ENCODE measurements at regions not wholly inside any gene's neighbourhood (a gene's known extent, or its start where the extent isn't known, plus 50 kb on each side); places are given as distances from the start of the nearest gene placed in this dataset.

DNA sequence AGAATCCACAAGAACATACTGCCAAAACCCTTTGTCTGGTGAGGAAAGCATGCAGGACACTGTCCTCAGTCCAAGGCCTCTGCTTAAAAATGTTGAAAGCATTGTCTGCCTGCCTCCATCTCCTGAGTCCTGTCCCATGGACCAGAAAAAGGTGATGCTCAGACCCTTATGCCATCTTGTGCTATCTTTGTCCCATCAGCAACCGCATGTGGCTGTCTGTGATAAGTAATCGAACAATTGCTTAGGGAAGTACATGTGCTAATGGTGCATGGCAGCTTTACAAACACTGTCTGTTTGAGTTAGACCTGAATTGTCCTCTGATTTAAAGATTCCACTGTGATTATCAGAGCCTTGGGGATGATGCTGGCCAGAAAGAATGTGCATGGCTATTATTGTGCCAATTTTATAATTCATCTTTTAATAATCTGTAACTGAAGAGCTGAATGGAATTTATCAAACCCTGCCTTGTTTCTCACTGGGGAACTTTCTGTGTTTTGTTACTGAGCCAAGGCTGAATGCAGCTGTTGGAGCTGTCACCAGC lies 177.5 kb downstream of the DACT1 start:
- no peak for DNase-seq

DNA sequence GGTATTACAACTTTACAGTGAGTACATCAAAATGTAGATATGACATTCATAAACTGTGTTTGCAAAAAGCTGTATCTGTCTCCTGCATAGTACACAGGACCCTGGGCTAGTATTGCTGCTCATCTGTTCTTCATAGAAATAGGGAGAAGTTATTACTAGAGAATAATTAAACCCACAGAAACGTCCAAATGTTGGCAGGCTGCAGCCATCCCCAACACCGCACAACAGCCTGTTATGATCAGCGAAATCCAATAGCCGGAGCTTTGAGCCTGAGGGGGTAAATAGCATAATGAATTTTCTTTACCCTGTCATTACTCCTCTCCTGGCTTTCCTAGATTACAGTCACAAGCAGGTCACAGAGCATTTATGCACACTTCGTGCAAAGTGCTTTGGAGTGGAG lies 178.0 kb downstream of the DACT1 start:
- no peak for DNase-seq

DNA sequence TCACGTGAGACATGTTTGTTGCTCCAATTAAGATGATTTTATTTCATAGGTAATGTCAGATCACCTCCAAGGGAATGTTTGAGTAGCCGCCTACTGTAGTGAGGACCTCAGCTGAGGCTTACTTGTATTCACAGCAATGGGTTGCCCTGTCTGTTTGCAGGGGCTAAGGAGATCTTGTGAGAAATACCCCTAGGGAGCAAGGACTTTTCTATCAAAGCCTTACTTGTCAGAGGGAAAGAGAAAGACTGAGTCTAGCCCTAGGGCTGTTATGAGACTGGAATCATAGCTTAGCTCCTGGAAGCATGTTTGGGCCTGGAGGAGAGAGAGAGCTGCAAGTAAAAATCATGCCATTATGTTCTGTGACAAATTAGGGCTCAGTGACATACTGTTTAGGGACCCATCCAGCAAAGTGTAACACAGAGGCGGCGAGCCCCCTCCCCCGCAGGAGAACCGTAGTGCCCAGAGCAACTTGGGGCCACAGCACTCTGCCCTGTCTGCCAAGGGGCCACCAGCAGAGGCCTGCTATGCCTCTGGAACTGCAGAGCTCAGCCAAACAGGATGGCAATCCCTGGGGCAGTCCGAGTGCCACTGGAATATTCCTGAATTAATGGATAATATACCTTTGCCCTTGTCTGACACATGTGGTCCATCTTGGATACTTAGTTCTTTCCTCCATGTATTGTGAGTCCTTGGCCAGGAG lies 178.8 kb downstream of the DACT1 start:
- no peak for DNase-seq

DNA sequence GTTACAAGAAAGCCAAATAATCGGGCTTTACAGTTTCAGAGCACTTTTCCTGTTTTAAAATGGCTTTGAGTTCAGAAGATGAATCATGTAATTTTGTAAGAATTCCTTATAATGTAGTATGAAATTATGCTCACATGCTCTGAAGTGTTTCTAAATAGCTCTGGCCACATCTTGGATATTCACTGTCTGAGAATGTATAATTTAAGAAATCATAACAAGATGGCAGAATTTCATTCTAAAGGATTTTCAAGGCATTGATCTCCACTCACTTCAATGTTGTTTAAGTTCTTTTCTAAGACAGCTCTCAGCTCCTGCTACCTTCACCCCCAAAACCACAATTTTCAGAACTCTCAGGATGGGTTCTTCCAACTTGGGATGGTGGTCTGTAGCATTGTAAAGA lies 180.1 kb downstream of the DACT1 start:
- no peak for DNase-seq

DNA sequence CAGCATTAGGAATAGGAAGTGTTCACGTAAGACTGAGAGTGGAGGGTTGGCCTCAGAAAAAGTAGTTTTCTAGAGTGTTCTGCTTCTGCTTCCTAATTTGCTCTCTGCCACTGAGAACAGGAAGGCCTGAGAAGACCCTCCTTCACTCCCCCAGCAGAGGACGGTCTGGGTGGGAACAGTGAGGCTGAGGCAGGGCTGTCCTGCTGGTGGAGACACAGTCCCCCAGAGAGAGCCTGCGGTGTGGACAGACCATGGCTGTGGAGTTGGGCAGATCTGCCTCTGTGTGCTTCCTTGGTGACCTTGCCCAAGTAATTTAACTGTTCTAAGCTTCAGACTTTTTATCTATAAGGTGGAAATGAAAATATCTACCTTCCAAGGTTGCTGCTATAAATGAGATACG lies 182.3 kb downstream of the DACT1 start:
- DNase-seq: no peak

DNA sequence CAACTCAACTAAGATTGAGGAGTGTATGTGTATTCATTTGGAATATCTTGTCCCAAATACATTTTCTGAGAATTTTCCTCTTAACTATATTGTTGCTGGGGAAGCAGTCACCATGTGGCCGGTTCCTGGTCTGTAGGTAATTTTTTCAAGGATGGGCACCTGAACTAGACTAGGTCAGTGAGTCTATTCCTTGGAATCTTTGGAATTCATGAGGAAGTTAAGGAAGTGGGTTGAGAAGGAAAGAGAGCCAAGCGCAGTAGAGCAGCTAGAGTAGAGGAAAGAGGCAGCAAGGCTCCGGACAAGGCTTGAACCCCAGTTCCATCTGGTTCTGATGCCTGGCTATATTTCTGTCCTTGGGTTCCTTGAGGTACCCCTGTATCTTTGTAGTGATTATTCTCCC lies 183.7 kb downstream of the DACT1 start:
- no peak for DNase-seq

DNA sequence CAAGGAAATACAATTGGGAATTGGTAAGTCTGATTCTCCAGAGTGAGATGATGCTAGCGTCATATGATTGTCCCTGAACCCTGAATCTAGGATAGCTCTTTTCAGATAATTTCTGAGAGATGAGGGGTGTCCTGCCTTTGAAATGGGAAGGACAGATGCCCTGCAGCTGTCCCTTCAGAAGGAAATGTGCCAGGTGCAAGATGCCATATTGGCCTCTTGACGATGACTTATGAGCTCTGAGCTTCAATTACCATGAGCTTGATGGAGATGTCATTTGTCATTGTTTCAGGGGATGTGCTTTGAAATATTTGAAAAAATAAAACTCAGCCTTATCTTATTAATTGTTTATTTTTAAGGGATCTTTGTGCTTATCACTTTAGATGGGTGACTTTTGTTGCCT lies 185.1 kb downstream of the DACT1 start:
- no peak for DNase-seq

DNA sequence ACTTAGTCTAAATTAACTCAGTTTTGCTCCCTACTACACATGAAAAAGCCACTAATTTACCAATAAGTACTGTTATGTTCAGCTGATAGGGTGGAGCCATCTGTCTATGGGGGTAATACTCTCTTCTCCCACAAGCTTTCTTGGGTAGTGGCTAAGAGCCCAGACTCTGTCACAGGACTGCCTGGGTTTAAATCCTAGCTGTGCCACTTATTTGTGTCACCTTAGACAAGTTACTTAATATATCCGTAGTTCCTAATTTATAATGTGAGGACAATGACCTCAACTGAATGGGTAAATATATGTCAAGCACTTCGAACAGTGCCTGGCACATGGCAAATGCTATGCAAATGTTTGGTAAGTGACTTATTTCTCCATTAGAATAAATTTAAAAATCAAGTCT lies 185.6 kb downstream of the DACT1 start:
- no peak for DNase-seq

DNA sequence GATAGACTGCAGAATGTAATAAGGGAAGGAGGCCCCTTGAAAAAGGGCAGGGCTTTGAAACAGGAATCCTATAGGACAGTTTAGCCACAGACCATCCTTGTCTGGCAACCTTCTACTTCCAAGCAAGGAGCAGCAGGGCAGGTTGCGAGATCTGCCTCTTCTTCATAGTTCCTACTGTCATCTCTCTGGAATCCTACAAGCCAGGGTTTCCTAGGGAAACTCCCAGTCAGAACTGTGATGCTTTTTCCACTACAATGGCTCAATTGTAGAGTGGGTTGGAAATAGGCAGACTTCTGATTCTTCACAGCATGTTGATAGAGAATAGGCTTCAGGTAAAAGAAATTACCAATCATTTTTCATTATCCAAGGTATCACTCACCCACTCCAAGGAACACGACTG lies 186.3 kb downstream of the DACT1 start:
- DNase-seq: no peak

DNA sequence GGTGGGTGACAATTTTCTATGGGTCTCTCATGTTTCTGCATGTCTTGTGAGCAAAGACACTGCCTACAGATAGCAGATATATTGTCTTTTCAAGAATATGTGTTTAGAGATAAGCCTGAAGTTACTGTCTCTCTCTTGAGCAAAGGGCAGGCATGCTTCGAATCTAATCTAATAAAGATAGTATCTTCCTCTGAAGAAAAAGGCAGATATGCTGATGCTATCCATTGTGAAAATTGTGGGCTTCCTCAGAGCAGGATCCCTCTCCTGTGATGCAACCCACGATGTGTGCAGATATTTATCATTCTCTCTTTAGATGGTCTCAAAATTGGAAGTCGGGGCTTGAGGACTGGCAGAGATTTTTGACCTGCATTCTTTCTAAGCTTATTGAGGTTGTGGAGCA lies 187.0 kb downstream of the DACT1 start:
- no peak for DNase-seq

DNA sequence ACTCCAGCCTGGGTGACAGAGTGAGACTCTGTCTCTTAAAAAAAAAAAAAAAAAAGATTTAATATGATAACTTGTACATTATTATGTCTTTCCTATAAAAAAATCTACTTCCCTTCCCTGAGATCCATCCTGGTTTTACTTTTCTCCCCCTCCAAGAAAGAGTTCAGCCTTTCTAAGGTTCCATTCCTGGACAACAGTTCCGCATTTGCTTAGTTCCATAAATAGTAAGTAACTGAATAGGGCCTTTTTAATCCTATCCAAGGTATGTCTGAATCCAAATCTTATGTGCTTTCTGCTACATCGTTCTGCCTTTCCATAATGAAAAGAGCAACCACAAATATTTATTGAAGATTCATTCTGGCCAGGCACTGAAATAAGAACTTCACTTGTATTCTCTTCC lies 187.8 kb downstream of the DACT1 start:
- no peak for DNase-seq

DNA sequence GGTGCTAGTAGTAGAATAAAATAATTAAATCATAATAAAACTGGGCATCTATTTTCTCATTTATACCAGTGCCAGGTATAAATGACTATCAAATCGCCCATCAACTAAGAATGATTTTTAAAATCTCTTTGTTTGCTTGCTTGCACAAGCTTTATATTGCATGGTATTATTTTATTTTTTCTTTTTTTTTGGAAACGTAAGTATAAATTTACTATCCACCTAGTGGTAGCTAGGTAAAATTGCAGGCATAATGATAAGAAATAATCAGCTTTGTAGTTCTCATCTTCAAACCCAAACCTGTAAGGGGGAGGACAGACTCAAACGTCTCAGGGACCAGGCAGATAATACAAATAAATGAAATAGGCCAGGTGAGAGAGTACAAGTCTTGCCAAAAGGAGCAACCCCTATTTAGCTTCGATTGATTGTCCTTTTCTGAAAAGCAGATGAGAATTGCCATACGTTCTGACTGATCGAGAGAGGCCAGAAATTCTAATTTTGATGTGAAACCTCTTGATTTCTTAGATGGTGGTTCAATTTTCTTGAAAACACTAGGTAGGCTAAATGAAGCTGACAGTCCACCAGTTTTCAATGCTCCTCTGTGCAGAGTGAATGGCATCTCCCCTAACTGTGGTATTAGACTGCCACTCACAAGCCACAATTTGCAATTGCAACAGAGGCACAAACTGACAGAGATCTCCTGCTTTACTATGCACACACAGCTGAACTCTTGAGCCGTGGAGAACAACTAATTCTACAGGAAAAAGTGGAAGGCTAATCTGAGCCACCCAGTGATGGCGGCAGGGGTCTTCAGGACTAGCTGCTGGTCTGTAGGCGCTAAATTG lies 189.3 kb downstream of the DACT1 start:
- DNase-seq: peak in 1 of 2 donors; percentile 13

DNA sequence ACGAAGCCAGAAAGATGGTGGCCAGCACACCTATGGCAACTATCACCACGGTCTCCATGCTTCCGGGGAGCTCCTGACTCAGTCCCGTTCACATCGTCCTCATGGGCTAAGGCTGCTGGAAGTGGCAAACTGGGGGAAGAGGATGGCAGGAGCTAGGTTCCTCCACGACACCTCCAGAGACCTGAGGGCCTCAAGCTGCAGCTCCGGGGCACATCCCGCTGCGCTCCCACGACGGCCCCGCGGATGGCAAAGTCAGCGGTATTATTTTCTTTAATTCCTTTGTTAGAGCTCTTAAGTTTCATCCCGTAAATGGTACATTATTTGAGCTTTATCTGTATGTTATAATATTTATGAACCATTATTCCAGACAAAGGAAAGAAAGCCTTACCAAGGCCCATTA lies 190.5 kb downstream of the DACT1 start:
- no peak for DNase-seq

DNA sequence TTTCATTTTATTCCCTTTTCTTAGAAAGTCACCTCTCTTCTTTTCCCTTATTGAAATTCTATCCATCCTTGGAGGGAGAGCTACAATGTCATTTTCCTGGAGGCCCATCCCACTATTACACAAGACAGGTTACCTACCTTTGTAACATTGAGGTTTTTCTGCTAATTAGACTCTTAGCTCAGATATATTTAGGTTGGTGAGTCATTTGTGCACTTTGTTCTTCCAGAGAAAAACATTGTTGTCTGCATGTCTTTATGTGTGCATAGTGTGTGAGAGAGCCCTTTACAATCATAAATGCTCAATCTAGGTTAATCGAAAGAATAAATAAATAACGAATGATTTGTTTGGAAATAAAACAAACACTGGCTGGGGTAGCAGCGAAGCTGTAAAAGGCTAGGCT lies 191.8 kb downstream of the DACT1 start:
- no peak for DNase-seq

DNA sequence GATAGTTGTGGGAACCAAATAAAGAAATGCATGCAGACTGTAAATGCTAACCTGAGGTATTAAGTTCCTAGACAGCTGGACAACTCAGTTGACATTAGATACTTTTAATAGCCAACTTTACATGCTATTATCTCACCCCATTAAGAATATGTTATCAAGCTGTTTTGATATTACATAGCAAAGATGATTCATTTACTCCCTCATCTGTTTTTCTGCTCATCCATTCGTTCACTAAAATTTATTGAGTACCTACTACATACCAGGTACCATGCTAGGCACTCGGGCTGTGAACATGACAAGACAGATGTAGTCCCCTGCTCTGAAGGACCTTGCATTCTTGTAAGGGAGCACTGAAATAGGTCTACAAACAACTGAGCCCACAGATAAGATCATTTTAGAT lies 192.4 kb downstream of the DACT1 start:
- DNase-seq: no peak

DNA sequence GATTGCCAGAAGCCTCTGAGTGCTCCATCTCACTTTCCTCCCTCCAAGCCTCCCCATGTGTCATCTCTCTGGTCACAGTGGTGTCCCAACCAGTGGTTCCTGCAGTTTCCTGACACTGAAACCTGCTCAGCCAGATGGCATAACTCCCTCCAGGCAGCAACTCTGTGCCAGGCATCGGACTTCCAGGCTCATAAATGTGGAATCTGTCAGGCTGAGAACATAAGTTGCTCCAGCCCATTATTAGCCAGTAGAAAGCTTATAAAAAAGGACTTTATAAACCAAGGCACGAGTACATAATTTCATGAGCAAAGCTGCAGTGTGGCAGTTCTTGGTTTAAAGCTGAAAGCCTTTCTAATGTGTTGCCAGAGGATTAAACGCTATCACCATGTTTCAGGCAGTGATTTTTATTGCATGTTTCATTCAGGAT lies 194.3 kb downstream of the DACT1 start:
- no peak for DNase-seq

DNA sequence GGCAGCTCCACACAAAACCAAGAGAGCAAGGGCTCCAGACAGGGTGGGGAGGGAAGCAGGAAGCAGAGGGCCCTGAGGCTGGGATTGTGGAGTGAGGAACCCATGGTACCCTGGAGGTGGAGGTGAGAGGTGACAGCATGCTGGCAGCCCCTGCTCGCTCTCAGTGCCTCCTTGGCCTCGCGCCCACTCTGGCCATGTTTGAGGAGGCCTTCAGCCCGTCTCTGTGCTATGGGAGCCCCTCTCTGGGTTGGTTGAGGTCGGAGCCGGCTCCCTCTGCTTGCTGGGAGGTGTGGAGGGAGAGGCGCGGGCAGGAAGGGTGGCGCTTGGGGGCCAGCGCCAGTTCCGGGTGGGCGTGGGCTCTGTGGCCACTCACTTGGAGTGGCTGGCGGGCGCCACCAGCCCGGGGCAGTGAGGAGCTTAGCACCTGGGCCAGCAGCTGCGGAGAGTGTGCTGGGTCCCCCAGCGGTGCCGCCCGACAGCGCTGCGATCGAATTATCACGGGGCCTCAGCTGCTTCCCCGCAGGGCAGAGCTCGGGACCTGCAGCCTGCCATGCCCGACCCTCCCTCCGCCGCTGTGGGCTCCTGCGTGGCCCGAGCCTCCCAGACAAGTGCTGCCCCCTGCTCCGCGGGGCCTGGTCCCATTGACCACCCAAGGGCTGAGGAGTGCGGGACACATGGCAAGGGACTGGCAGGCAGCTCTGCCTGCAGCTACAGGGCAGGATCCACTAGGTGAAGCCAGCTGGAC lies 196.0 kb downstream of the DACT1 start:
- no peak for DNase-seq

DNA sequence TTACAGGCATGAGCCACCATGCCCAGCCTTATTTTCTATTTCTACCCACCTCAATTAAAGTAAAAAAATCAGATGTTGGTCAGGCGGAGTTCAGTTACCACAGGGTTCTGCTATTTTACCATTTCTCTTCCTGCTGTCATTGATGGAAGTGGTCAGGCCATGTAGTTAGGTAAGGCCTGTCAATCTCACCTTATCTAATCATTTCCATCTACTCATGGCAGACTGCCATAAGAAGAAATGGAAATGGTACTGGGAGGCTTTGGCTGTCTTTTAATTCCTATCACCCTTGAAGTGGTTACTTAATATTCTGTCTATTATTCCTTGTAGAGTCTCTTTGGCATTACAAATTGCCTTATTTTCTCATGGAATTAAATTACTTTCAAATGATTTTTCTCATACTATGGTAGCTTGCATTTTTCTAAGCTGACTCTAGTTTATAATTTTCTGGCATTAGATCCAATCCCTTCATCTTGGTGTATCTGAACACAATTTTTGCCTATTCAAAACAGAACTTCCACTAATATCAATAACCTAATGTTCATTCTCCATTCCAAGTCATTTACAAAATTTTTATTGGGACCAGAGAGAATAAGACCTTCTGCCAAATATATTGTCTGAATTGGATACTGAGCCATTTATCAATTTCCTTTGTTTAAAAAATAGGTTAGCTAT lies 198.7 kb downstream of the DACT1 start:
- DNase-seq: no peak

DNA sequence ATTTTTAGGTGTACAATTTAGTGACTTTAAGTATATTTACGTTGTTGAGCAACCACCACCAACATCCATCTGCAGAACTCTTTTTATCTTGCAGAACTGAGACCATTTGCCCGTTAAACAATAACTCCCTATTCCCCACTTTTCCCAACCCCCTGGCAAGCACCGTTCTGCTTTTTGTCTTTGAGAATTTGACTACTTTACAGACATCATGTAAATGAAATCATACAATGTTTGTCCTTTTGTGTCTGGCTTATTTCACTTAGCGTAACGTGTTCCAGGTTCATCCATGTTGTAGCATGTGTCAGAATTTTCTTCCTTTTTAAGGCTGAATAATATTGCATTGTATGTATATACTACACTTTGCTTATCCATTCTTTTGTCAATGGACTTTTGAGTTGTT lies 201.5 kb downstream of the DACT1 start:
- DNase-seq: no peak

DNA sequence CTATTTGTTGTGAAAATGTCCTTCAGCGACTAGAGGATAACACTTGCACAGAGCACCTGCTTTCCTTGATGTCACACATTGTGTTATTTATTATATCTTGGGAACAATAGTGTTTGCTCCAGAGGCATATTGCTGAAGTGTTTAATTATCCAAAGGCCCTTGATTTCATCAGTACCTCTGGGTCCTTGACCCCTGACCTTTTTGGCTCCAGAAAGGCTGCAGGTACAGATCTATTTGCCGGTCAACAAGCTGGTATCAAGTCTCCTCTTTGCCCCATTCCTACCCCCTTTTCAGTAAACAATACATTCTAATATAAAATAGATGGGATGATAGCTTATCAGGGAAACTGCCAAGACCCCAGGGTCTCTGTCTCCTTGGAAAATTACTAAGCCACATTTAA lies 206.8 kb downstream of the DACT1 start:
- no peak for DNase-seq

DNA sequence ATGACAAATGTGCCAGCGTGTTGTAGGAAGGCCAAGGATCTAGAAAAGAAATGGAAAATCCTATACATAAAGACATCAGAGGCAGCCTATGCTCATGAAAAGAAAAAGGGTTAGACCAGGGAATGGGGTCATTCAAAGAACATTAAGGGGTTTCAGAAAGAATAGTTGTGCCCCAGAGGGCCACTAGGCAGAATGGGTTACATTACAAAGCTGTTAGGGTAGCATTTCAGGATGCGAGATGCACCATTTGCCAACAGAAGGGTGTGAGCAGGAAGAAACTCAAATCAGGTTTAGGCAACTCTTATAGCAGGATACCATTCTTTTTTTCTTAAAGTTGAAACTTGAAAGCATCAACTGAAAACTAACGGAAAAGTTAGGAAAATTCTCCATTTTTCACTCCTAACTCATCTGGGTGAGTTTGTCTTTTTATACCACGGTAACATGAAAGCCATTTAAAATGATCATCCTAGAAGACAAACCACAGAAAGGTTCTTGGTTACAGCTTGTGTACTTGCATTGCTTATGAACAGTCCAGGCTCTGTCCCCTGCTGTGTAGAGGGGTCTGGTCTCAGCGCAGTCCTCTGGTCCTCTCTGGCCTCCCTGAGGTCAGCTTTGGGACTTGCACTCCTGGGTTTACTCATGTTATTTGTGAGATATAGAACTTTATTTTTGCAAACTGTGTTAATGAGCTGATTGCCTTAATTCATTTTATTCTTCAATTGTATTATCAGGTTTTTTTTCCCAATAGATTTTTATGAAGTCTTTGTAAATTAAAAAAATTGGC lies 209.1 kb downstream of the DACT1 start:
- no peak for DNase-seq

DNA sequence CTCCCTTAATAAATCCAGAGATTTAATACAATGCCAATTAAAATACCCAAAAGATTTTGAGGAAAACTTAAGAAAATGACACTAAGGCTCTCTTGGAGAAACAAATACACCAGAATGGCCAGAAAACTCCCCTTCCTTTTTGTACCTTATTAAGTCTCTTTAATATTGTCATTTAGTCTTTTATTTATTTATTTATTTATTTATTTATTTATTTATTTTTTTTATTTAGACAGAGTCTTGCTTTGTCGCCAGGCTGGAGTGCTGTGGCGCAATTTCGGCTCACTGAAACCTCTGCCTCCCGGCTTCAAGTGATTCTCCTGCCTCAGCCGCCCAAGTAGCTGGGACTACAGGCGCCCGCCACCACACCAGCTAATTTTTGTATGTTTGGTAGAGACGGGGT lies 210.6 kb downstream of the DACT1 start:
- no peak for DNase-seq
